GM18520 (cell line): ENCODE measurements at regions not wholly inside any gene's neighbourhood (a gene's known extent, or its start where the extent isn't known, plus 50 kb on each side); places are given as distances from the start of the nearest gene placed in this dataset.
"Not testable (repeated sequence)": the region's sequence is repeated elsewhere in the genome, so short reads cannot be mapped to it uniquely, and the experiment has no call there.

Source experiments
- ATAC-seq: cut with Tn5 transposase; IDR thresholded peaks from one replicate; pipeline ENCODE4 v1.9.1; 2021; ENCODE audit not compliant: unreplicated experiment

DNA sequence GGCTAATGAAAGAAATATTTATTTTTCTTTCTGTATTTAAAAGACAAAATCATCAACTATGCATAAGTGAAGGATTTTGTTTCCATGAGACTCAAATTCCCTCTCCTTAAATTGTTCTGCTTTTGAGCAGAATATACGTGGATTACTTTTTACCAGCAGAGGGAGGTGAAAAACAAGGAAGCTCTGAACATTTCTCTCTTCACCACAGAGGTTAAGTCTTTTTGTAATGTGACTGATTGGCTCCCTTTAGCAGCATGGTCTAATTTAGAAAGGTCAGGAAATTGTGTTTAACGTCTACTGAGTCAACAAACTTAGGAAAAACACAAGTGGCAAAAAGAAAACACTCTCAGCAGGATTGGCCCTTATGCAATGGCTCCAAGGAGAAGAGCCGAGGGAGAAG, 55.1 kb upstream of the F9 start:
- no peak for ATAC-seq

- not testable (repeated sequence) for ATAC-seq
Measured at GRCh38 chrX:139461945-139462344, 68.6 kb upstream of the F9 start.

DNA sequence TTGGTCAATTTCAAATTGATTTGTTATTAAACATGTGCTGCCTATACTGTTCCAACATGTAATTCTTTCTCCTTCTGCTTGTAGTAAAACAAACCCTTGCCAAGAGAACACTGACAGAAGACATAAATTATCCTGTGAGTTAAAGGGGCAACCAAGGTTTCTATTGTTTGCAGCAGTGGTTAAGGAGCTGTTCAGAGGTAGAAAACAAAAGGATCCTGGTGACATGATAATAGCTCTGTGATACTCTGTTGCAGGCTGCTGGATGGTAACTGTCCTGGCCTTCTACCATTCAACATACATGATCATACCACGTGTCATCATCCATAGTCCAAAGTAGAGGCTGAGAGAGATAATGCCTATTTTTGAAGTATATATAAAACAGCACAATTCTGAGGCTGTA, 75.8 kb upstream of the F9 start:
- ATAC-seq: no peak

- ATAC-seq: no peak
Measured at GRCh38 chrX:139448996-139449395, 81.5 kb upstream of the F9 start.

- ATAC-seq: no peak
Measured at GRCh38 chrX:139446832-139447231, 83.7 kb upstream of the F9 start.

DNA sequence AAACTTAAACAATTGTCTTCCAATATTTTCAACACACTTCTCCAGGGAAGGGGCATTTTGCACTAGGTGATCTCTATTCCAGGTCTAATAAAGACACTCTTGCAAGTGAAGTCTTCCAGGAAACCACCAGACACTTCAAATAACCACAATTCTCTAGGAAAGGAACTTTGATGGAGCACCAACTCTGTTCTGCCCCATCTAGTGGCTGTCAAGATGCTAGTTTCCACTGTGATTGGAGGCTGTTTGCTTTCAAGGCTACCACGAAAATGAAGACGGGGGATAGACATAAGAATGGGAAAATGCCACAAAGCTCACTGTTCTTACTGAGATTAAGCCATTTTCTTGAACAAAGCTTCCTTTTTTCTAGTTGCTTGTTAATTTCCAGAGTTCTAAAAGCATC, 100.6 kb upstream of the F9 start:
- no peak for ATAC-seq

- ATAC-seq: no peak
Measured at GRCh38 chrX:139423186-139423585, 107.4 kb upstream of the F9 start.

DNA sequence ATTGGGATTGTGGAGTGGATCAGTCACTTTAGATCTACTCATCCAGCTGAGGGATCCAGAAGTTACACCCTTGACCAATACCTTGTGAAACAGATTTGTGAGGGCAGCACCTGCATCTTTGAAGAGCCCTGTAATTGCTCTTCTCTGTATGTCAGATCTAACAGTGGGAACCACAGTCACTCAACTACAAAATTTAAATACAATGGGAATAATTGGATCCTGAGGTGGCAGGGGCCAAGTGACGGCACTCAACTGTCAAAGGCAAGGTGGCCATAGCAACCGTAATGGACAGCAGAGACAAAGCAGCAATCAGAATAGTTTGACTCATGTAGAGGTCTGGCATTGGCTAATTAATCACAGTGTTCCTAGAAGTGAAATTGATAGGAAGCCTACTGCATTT, 132.3 kb upstream of the F9 start:
- ATAC-seq: not testable (repeated sequence)

DNA sequence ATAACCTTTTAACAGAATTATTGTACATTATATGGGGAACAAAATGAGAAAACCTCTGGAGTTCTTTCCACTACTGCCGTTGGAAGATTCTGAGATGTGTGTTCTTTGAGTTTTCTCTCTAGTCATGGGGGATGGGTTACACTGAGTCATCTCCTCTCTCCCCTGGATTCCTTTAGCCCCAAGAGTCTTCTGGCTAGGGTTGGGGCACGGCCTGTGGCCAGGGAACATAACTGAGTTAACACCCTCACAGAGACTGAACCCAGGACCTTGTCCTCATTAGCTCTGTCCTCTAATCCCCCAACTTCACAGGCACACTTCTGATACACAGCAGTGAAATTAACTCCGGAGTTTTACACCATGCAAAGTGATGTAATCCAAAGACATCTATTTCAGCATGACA, 142.3 kb upstream of the F9 start:
- no peak for ATAC-seq

GRCh38 chrX:139382529-139382928, 148.0 kb upstream of the F9 start:
- no peak for ATAC-seq

DNA sequence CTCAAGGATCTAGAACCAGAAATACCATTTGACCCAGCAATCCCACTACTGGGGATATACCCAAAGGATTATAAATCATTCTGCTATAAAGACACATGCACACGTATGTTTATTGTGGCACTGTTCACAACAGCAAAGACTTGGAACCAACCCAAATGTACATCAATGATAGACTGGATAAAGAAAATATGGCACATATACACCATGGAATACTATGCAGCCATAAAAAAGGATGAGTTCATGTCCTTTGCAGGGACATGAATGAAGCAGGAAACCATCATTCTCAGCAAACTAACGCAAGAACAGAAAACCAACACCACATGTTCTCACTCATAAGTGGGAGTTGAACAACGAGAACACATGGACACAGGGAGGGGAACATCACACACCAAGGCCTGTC, 154.0 kb upstream of the F9 start:
- not testable (repeated sequence) for ATAC-seq

DNA sequence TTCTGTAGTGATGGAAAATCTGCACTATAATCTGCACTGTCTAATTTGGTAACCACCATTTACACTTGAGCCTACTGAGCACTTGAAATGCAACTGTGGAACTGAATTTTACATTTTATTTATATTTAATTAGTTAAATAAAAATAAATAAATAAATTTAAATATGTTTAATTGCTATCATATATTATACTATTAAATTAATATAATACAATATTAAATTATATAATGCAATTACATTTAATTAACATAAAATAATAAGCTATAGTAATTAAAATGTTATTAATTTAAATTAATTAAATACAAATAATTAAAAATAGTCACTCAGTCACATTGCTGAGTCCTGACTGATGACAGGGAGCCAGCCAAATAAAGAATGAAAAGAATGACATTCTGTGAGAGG, 170.2 kb upstream of the F9 start:
- no peak for ATAC-seq

DNA sequence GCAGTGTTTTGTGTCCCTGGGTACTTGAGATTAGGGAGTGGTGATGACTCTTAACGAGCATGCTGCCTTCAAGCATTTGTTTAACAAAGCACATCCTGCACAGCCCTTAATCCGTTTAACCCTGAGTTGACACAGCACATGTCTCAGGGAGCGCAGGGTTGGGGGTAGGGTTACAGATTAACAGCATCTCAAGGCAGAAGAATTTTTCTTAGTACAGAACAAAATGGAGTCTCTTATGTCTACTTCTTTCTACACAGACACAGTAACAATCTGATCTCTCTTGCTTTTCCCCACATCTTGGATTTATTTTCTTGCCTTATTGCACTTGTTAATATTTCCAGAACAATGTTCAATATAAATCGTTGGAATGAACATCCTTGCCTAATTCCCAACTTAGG, 187.9 kb upstream of the F9 start:
- not testable (repeated sequence) for ATAC-seq

DNA sequence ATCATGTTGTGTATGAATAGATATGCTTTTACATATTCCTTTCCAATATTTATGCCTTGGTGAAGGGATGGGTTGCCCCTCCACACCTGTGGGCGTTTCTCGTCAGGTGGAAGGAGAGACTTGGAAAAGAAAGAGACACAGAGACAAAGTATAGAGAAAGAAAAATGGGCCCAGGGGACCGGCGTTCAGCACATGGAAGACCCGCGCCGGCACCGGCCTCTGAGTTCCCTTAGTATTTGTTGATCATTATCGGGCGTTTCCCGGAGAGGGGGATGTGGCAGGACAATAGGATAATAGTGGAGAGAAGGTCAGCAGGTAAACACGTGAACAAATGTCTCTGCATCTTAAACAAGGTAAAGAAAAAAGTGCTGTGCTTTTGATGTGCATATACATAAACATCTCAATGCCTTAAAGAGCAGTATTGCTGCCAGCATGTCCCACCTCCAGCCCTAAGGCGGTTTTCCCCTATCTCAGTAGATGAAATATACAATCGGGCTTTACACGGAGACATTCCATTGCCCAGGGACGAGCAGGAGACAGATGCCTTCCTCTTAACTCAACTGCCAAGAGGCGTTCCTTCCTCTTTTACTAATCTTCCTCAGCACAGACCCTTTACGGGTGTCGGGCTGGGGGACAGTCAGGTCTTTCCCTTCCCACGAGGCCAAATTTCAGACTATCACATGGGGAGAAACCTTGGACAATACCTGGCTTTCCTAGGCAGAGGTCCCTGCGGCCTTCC, 188.5 kb upstream of the F9 start:
- not testable (repeated sequence) for ATAC-seq

DNA sequence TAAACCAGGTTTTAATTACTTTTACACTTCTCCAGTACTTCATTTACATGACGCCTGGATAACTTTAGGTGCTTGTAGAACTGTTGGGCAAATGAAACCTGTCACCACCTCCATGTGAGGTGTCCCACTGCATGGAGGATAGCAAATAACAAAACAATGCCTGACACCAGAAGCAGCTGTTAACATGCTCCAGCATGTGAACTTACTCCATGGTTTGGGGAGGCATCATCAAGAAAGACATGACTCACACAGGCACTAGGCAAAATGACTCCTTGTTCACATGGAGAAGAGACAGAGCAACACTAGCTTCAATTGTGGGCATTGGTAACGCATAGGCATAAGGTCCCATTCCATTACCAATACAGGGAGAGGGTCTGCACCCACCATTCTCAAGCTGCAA, 198.1 kb upstream of the F9 start:
- ATAC-seq: no peak

- ATAC-seq: no peak
Measured at GRCh38 chrX:139327355-139327754, 203.2 kb upstream of the F9 start.

DNA sequence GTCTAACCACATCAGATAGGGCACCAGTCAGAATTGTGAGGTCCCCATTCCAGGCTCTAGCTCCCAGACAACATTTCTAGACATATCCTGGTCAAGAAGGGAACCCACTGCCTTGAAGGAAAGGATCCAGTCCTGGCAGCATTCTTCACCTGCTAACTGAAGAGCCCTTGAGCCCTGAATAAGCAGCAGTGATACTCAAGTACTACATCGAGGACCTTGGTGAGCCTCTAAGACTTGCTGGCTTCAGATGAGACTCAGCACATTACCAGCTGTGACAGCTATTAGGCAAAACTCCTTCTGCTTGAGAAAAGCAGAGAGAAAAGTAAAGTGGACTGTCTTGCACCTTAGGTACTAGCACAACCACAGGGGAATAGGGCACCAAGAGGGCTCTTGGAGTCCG, 205.8 kb upstream of the F9 start:
- ATAC-seq: no peak

GRCh38 chrX:139320661-139321354, 209.7 kb upstream of the F9 start:
- not testable (repeated sequence) for ATAC-seq

- not testable (repeated sequence) for ATAC-seq
Measured at GRCh38 chrX:139306675-139307074, 223.9 kb upstream of the F9 start.

- ATAC-seq: no peak
Measured at GRCh38 chrX:139304471-139304870, 226.1 kb upstream of the F9 start.

- ATAC-seq: no peak
Measured at GRCh38 chrX:139299309-139299708, 231.2 kb upstream of the F9 start.

DNA sequence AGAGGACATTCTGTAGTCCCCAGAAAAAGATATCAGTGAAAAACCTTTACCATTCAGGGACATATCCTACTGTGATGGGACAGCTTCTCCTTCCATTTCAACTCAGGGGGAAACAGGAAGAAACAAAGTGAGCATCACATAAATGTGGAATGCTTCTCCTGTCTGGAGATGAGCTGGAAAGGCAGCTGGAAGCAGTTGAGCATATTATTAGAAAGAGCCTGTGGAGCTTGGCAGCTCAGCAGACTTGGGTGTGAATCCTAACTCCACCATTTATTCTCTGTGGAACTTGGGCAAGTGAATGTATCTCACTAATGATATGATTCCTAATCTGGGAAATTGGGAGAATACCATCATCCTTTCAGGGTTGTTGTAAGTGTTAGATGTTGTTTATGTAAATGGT, 232.1 kb upstream of the F9 start:
- ATAC-seq: no peak

DNA sequence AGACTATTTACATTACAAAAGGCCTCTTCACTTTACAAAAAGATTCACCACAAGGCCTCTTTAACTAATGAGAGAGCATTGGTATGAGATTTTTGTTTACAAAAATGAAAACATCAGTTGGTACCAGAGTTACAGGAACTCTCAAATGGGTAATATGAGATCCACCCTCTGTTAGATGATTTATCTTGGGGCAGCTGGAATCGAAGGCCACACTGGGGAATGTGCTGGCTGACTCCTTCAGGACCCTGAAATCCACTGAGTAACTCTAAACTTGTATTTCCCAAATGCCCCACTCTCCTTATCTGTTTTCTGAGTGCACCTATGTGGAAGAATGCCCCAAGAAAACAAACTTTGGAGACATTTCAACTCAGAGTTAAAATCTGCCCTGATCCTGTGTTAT, 232.9 kb upstream of the F9 start:
- no peak for ATAC-seq
